CD4-positive, alpha-beta T cell (primary cell): ENCODE measurements at regions not wholly inside any gene's neighbourhood (a gene's known extent, or its start where the extent isn't known, plus 50 kb on each side); places are given as distances from the start of the nearest gene placed in this dataset.

Experiments used
- ATAC-seq: fragments of 200-7000 bp; cut with Tn5 transposase; one replicate; pipeline ENCODE4 v1.10.0; 2022; ENCODE audit warnings: mild to moderate bottlenecking; ENCODE audit not compliant: poor library complexity
- CTCF ChIA-PET: fragments of 350-600 bp; sonication (Branson Sonifier 250); formaldehyde crosslinking; loops from one replicate; lab custom pipeline; 2021; ENCODE audit warnings: antibody characterized with exemption, inconsistent platforms; lab: Charles Lee
- POLR2A ChIA-PET: fragments of 350-600 bp; sonication (Branson Sonifier 250); formaldehyde crosslinking; loops from one replicate; lab custom pipeline; 2021; ENCODE audit warnings: antibody characterized with exemption, inconsistent platforms; lab: Charles Lee
- DNase-seq, 14 experiments: peaks; one replicate each; pipeline ENCODE4 v3.0.0-alpha.2; 2013 to 2020; ENCODE audit warnings: mixed read lengths in 2 of 14
- H3K27ac ChIP-seq, 2 donors: one replicate each; pipeline versions ENCODE4 v1.5.1 to v1.7.0; 2013; ENCODE audit warnings: low read length in 2 of 2, low read depth in 1 of 2, mild to moderate bottlenecking in 1 of 2
- H3K27me3 ChIP-seq, 2 experiments: 1 replicate in 1 of 2; 2 replicates in 1 of 2; pipeline versions ENCODE4 v1.6.1 to v1.7.0; 2013; ENCODE audit warnings: low read length in 2 of 2, control low read depth in 1 of 2, mild to moderate bottlenecking in 1 of 2, moderate library complexity in 1 of 2; ENCODE audit not compliant: insufficient read depth in 2 of 2, control insufficient read depth in 1 of 2
- H3K36me3 ChIP-seq: one replicate; pipeline ENCODE4 v1.6.1; 2013; ENCODE audit warnings: low read length, control low read depth; ENCODE audit not compliant: insufficient read depth
- H3K4me1 ChIP-seq: one replicate; pipeline ENCODE4 v1.6.1; 2013; ENCODE audit warnings: low read length, control low read depth; ENCODE audit not compliant: insufficient read depth
- H3K4me3 ChIP-seq: one replicate; pipeline ENCODE4 v1.5.1; 2013; ENCODE audit warnings: mild to moderate bottlenecking, low read length, moderate library complexity
- H3K9me3 ChIP-seq, 2 experiments: 1 replicate in 1 of 2; 2 replicates in 1 of 2; pipeline versions ENCODE4 v1.6.1 to v1.7.0; 2013; ENCODE audit warnings: low read length in 2 of 2, mild to moderate bottlenecking in 2 of 2, control low read depth in 1 of 2, moderate library complexity in 1 of 2; ENCODE audit not compliant: control insufficient read depth in 1 of 2, insufficient read depth in 1 of 2
- H3K27ac Mint-ChIP-seq: one replicate; pipeline ENCODE4 v1.8.0; 2020; ENCODE audit warnings: mixed read lengths
- H3K27me3 Mint-ChIP-seq: one replicate; pipeline ENCODE4 v1.8.0; 2021; ENCODE audit warnings: mixed read lengths
- H3K36me3 Mint-ChIP-seq: one replicate; pipeline ENCODE4 v1.8.0; 2021; ENCODE audit warnings: low read depth, mixed read lengths
- H3K4me1 Mint-ChIP-seq: one replicate; pipeline ENCODE4 v1.8.0; 2021; ENCODE audit warnings: low read depth, mixed read lengths
- H3K4me3 Mint-ChIP-seq: one replicate; pipeline ENCODE4 v1.8.0; 2020; ENCODE audit warnings: mild to moderate bottlenecking, mixed read lengths
- H3K9me3 Mint-ChIP-seq: one replicate; pipeline ENCODE4 v1.8.0; 2020; ENCODE audit warnings: mixed read lengths
- intact Hi-C, 2 experiments: fragments of 100-400 bp; cut with DNase I in 1 of 2; cut with micrococcal nuclease in 1 of 2; formaldehyde crosslinking; loops; one replicate each; pipeline versions ENCODE4 v1.15.1 to v1.9.0; 2023 to 2025; cut with DNase I, micrococcal nuclease
- TF ChIP-seq, protein P1 (sequence below): fragments of 200-600 bp; IDR thresholded peaks from one replicate; pipeline ENCODE4 v1.8.0; 2022; ENCODE audit warnings: antibody characterized with exemption, mild to moderate bottlenecking

DNA sequence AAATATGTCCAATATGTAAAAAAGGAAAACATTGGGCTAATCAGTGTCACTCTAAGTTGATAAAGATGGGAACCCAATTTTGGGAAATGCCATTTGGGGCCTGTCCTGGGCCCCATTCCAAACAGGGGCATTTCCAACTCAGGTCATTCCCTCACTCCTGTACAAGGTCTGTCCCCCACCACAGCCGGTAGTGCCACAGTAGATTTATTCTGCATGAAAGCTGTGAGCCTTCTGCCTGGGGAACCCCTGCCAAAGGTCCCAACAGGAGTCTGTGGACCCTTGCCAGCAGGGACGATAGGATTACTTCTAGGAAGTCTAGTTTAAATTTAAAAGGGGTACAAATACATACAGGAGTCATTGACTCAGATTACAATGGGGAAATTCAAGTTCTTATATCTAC is 317.6 kb upstream of the GNPDA2 start:
- H3K36me3 Mint-ChIP-seq: no peaks in the 10 kb centered on the region
- no peak for ATAC-seq
- intact Hi-C loops: no loop called here

DNA sequence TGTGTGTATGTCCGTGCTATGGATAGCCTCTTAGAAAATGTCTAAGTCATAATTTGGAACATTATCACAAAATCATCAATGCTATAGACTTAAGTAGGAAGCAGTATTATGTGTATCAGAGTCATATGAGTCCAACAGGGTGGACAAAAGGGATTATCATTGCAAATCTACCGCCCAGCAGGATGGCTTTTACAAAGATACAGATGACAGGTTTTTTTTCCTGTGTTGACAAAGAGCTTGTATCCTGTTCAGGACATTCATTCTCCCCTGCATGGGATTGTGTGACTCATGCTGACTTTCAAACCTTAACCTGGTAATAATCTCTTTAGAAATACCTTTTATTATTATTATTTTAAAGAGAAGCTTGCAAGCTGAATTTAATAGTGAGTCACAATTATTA is 310.3 kb upstream of the GNPDA2 start:
- Mint-ChIP-seq H3K4me3 (no peak overlapping the region), H3K4me1 (no peaks in the 10 kb centered on the region), H3K36me3 (no peaks in the 10 kb centered on the region), H3K27ac (no peak overlapping the region), H3K9me3 (peaks cover 9% of the 10 kb centered on the region), H3K27me3 (no peaks in the 10 kb centered on the region)
- TF ChIP-seq, protein P1, sequence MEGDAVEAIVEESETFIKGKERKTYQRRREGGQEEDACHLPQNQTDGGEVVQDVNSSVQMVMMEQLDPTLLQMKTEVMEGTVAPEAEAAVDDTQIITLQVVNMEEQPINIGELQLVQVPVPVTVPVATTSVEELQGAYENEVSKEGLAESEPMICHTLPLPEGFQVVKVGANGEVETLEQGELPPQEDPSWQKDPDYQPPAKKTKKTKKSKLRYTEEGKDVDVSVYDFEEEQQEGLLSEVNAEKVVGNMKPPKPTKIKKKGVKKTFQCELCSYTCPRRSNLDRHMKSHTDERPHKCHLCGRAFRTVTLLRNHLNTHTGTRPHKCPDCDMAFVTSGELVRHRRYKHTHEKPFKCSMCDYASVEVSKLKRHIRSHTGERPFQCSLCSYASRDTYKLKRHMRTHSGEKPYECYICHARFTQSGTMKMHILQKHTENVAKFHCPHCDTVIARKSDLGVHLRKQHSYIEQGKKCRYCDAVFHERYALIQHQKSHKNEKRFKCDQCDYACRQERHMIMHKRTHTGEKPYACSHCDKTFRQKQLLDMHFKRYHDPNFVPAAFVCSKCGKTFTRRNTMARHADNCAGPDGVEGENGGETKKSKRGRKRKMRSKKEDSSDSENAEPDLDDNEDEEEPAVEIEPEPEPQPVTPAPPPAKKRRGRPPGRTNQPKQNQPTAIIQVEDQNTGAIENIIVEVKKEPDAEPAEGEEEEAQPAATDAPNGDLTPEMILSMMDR: no peak
- ChIA-PET POLR2A (no interaction called here), CTCF (no interaction called here)
- Histone ChIP-seq H3K4me3 (no peak overlapping the region), H3K9me3 (no peaks in the 10 kb centered on the region), H3K4me1 (no peaks in the 10 kb centered on the region), H3K27ac (no peak overlapping the region), H3K36me3 (no peaks in the 10 kb centered on the region), H3K27me3 (no peaks in the 10 kb centered on the region)
- intact Hi-C loops: no loop called here
- DNase-seq (no peak), ATAC-seq (no peak)

More for the DNA sequence above, 317.6 kb upstream of the GNPDA2 start:
- ChIA-PET CTCF (no interaction called here), POLR2A (no interaction called here)
- no peak overlapping the region for H3K27ac Mint-ChIP-seq
- Histone ChIP-seq H3K36me3 (no peaks in the 10 kb centered on the region), H3K27me3 (no peaks in the 10 kb centered on the region), H3K4me1 (no peaks in the 10 kb centered on the region), H3K9me3 (peaks cover 0 to 7% of the 10 kb centered on the region in 2 experiments), H3K4me3 (no peak overlapping the region), H3K27ac (no peak overlapping the region)
- no peak for DNase-seq
- no peak overlapping the region for H3K4me3 Mint-ChIP-seq
- no peaks in the 10 kb centered on the region for H3K27me3 Mint-ChIP-seq
- peaks cover 8% of the 10 kb centered on the region for H3K9me3 Mint-ChIP-seq
- H3K4me1 Mint-ChIP-seq: no peaks in the 10 kb centered on the region
- TF ChIP-seq, protein P1: no peak

DNA sequence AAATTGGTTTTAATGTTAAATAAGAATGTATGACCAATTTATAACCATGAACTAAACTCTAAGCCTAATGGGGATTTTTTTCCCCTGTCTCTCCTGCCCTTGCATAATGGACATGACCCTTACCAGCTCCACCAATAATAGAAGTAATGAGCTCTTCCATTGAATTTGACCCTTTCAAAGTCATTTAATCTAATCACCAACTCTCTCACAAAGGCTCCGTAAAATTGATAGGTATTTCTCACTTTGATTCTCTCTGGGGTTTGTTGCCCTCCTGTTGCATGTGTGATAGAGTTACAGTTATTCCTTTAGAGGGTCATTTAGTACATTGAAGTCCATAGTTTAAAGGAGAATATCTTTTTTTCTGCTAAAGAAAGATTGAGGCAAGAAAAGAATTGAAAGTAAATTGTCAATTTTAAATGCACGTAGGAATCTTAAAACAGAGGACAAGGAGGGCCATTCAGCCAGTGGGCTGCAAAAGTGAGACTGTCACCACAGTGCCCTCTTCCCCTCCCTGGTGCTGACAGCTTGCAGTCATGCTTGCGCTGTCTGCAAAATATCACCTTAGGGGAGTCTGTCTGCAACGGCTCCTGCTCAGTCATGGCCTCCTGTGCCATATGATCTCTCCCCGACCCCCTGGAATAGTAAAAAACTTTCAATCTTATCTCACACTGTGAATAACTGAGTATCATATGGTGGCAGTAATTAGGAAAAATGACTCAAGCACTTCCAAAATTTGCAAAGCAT is 307.5 kb upstream of the GNPDA2 start:
- no peak overlapping the region for H3K4me3 ChIP-seq
- H3K36me3 Mint-ChIP-seq: no peaks in the 10 kb centered on the region
- no peaks in the 10 kb centered on the region for H3K4me1 ChIP-seq
- POLR2A ChIA-PET: no interaction called here
- TF ChIP-seq, protein P1: no peak
- no peaks in the 10 kb centered on the region for H3K27me3 Mint-ChIP-seq
- CTCF ChIA-PET: no interaction called here
- H3K4me3 Mint-ChIP-seq: no peak overlapping the region
- no peaks in the 10 kb centered on the region for H3K9me3 ChIP-seq
- H3K9me3 Mint-ChIP-seq: peaks cover 17% of the 10 kb centered on the region
- no peaks in the 10 kb centered on the region for H3K27me3 ChIP-seq
- intact Hi-C loops: no loop called here
- DNase-seq (no peak), ATAC-seq (no peak)
- no peaks in the 10 kb centered on the region for H3K4me1 Mint-ChIP-seq
- H3K36me3 ChIP-seq: no peaks in the 10 kb centered on the region
- no peak overlapping the region for H3K27ac ChIP-seq
- H3K27ac Mint-ChIP-seq: no peak overlapping the region
